ENCODE measurements at regions not wholly inside any gene's neighbourhood (a gene's known extent, or its start where the extent isn't known, plus 50 kb on each side); places are given as distances from the start of the nearest gene placed in this dataset.
"Not testable (repeated sequence)": the region's sequence is repeated elsewhere in the genome, so short reads cannot be mapped to it uniquely, and the experiment has no call there.

DNA sequence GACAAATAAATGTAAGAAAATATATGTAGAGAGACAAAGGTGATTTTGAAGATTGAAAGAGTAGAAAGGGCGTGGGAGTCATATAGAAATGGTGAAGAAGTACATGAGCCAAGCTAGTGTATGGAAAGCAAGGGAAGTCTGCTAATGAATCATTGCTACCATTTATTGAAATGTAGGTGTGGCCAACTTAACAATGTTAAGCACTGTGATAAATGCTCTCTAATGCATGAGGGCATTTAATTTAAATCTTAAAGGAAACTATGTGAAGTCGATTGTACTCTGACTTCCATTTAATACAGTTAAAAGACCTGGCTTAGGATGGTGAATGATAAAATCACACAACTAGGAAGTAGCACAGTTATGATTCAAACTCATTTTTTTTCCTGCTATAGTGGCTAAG lies 219.9 kb downstream of the CASP12 start:
- FAIRE-seq (no peak), DNase-seq (ENCODE audit: insufficient read length, low spot score) (no peak)
- no peak for TF ChIP-seq CTCF (IDR thresholded peaks at IDR 0.05; ENCODE audit: insufficient read depth, missing control alignments)

GRCh38 chr11:104677069-104677468 lies 221.2 kb downstream of the CASP12 start:
- not testable (repeated sequence) for DNase-seq (ENCODE audit: insufficient read length, low spot score); FAIRE-seq

- DNase-seq (ENCODE audit: insufficient read length, low spot score) (no peak), FAIRE-seq (no peak)
- no peak for TF ChIP-seq CTCF (IDR thresholded peaks at IDR 0.05; ENCODE audit: insufficient read depth, missing control alignments)
Observed at GRCh38 chr11:104672897-104673296, 225.4 kb downstream of the CASP12 start.

- DNase-seq (ENCODE audit: insufficient read length, low spot score) = no peak
Observed at GRCh38 chr11:104668797-104669463, 229.3 kb downstream of the CASP12 start.

DNA sequence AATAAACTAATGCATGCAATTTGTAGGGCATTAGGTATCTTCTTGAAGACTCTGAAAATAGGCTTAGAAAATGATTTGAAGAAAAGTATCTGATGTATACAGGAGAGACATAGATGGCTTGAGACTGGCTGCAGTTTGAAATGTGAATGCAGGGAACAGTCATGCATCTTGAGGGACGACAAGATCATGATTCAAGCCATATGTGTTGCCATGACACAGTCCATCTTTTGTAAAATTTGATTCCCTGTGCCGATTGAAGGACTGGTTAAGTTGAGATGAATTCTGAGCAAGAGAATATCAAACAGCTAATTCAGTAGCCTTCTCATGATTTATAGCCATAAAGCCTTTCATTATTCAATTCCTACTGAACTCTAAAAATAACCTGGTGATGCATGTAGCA lies 231.6 kb downstream of the CASP12 start:
- DNase-seq (ENCODE audit: insufficient read length, low spot score) (no peak), FAIRE-seq (no peak)
- TF ChIP-seq CTCF (IDR thresholded peaks at IDR 0.05; ENCODE audit: insufficient read depth, missing control alignments) = no peak

More at GRCh38 chr11:104668797-104669463, 229.3 kb downstream of the CASP12 start:
- TF ChIP-seq CTCF (IDR thresholded peaks at IDR 0.05; ENCODE audit: insufficient read depth, missing control alignments) = no peak
- no peak for FAIRE-seq

DNA sequence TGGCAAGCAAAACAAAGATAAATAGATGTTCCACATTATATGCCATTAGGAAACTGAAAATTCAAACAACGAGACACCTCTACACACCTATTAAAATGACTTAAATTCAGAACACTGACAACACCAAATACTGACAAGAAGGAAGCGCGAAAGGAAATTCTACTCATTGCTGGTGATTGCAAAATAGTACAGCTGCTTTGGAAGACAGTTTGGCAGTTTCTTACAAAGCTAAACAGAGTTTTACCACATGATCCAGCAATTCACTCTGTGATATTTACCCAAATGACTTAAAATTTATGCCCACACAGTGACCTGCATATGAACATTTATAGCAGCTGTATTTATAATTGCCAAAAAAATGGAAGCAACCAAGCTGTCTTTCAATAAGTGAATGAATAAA lies 232.6 kb downstream of the CASP12 start:
- no peak for TF ChIP-seq CTCF (IDR thresholded peaks at IDR 0.05; ENCODE audit: insufficient read depth, missing control alignments)
- FAIRE-seq (no peak), DNase-seq (ENCODE audit: insufficient read length, low spot score) (no peak)

- DNase-seq (ENCODE audit: insufficient read length, low spot score) (no peak), FAIRE-seq (no peak)
- no peak for TF ChIP-seq CTCF (IDR thresholded peaks at IDR 0.05; ENCODE audit: insufficient read depth, missing control alignments)
Observed at GRCh38 chr11:104663190-104664140, 234.8 kb downstream of the CASP12 start.
